Left lung (tissue), 4 donors: ENCODE measurements at regions not wholly inside any gene's neighbourhood (a gene's known extent, or its start where the extent isn't known, plus 50 kb on each side); places are given as distances from the start of the nearest gene placed in this dataset.

Source experiments
- ATAC-seq: fragments of 200-7000 bp; cut with Tn5 transposase; one replicate; pipeline ENCODE4 v1.9.1; 2020; ENCODE audit warnings: moderate library complexity
- DNase-seq, 4 donors: peaks; one replicate each; pipeline ENCODE4 v3.0.0-alpha.2; 2013 to 2020
- H3K27ac ChIP-seq, 2 donors: fragments of 200-600 bp; sonication (generic) in 1 of 2; one replicate each; pipeline versions ENCODE4 v1.5.0 to v1.8.0; 2020 to 2021
- H3K27me3 ChIP-seq, 2 donors: fragments of 200-600 bp; sonication (generic) in 1 of 2; one replicate each; pipeline versions ENCODE4 v1.5.0 to v1.8.0; 2020 to 2021
- H3K36me3 ChIP-seq, 2 donors: fragments of 200-600 bp; sonication (generic) in 1 of 2; one replicate each; pipeline versions ENCODE4 v1.5.0 to v1.8.0; 2020 to 2021
- H3K4me1 ChIP-seq, 2 donors: fragments of 200-600 bp; one replicate each; pipeline ENCODE4 v1.8.0; 2021
- H3K4me3 ChIP-seq, 2 donors: fragments of 200-600 bp; sonication (generic) in 1 of 2; one replicate each; pipeline versions ENCODE4 v1.5.0 to v1.8.0; 2020 to 2021; ENCODE audit warnings: mild to moderate bottlenecking in 1 of 2
- H3K9me3 ChIP-seq, 2 donors: fragments of 200-600 bp; sonication (generic) in 1 of 2; one replicate each; pipeline versions ENCODE4 v1.5.0 to v1.8.0; 2020 to 2021
- intact Hi-C, 2 donors: fragments of 100-400 bp; cut with DNase I; formaldehyde crosslinking; loops; one replicate each; pipeline versions ENCODE4 v1.11.2 to v1.14.2; 2022
- TF ChIP-seq, protein P1 (sequence below), 2 donors: fragments of 200-600 bp; sonication (generic) in 1 of 2; IDR thresholded peaks; one replicate each; pipeline versions ENCODE4 v1.5.0 to v1.8.0; 2021; ENCODE audit warnings: antibody characterized with exemption in 2 of 2
- donor health status: DM: no; HTN: yes; CAD: no.
- donor health status: DM: no; HTN: no; CAD: no.

DNA sequence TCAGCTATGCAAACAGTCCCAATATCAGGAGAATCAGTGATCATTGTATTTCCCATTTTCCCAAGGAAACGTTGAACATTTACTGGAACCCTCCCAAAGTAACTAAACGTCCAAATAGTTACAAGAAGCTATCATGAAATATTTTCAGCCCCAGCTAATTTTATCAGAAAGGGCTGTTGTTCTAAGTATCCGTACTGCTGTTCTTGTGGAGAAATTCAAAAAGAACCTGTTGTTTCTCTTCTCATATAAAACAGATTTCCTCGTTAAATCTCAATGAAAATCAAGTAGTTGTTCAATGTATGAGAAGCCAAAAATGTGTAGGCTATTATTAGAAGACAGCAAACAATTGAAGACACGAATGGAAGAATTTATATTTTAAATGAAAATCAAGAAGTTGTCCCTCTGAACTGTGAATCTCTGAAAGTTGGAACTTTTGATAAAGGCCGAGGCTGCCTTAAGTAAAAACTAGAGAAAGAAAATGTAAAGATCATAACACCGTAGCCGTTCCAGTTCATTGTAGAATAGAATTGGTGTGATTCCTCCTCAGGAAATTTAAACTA is 107.7 kb downstream of the HFE start:
- peak overlapping the region; percentile 96 for H3K27ac ChIP-seq
- intact Hi-C loops, result no loop called here
- no peak for ATAC-seq
- no peak for DNase-seq
- H3K27me3 ChIP-seq, result peaks cover 0 to 92% of the 10 kb centered on the region in 2 donors
- H3K4me3 ChIP-seq, result peak overlapping the region; percentile 53 to 69
- no peaks in the 10 kb centered on the region for H3K9me3 ChIP-seq
- H3K4me1 ChIP-seq, result peaks cover 6 to 42% of the 10 kb centered on the region in 2 donors
- H3K36me3 ChIP-seq, result no peaks in the 10 kb centered on the region
- TF ChIP-seq, protein P1, sequence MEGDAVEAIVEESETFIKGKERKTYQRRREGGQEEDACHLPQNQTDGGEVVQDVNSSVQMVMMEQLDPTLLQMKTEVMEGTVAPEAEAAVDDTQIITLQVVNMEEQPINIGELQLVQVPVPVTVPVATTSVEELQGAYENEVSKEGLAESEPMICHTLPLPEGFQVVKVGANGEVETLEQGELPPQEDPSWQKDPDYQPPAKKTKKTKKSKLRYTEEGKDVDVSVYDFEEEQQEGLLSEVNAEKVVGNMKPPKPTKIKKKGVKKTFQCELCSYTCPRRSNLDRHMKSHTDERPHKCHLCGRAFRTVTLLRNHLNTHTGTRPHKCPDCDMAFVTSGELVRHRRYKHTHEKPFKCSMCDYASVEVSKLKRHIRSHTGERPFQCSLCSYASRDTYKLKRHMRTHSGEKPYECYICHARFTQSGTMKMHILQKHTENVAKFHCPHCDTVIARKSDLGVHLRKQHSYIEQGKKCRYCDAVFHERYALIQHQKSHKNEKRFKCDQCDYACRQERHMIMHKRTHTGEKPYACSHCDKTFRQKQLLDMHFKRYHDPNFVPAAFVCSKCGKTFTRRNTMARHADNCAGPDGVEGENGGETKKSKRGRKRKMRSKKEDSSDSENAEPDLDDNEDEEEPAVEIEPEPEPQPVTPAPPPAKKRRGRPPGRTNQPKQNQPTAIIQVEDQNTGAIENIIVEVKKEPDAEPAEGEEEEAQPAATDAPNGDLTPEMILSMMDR (IDR thresholded peaks at IDR 0.05), result no peak

DNA sequence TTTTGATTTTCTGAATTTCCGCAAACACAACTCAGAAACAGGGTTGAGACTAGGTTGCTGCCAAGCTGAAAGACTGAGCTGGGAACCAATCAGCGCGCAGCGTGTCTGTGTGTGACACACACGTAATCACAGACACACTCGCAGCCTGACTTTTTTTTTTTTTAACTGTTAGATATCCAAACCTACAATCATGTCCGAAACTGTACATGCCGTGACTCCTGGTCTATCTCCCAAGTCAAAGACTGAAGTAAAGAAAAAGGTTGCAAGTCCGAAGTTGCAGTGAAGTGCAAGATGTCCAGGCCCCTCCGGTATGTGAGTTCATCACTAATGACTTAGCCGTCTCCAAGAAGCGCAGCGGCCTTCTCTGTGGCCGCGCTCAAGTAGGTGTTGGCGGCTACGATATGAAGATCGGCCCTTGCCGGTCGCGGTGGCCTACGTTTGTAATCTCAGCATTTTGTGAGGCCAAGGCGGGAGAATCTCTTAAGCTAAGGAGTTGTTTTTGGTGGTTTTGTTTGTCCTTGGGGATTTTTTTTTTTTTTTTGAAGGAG is 108.2 kb downstream of the HFE start:
- Histone ChIP-seq H3K36me3 (no peaks in the 10 kb centered on the region), H3K9me3 (no peaks in the 10 kb centered on the region), H3K27ac (peak overlapping the region; percentile 96), H3K27me3 (peaks cover 0 to 92% of the 10 kb centered on the region in 2 donors), H3K4me3 (peak overlapping the region; percentile 53 to 69), H3K4me1 (peaks cover 6 to 47% of the 10 kb centered on the region in 2 donors)
- DNase-seq, result peak; percentile 91 to 96 (median 96)
- intact Hi-C loops, result no loop called here
- ATAC-seq, result peak; percentile 68
- TF ChIP-seq, protein P1 (IDR thresholded peaks at IDR 0.05), result no peak

DNA sequence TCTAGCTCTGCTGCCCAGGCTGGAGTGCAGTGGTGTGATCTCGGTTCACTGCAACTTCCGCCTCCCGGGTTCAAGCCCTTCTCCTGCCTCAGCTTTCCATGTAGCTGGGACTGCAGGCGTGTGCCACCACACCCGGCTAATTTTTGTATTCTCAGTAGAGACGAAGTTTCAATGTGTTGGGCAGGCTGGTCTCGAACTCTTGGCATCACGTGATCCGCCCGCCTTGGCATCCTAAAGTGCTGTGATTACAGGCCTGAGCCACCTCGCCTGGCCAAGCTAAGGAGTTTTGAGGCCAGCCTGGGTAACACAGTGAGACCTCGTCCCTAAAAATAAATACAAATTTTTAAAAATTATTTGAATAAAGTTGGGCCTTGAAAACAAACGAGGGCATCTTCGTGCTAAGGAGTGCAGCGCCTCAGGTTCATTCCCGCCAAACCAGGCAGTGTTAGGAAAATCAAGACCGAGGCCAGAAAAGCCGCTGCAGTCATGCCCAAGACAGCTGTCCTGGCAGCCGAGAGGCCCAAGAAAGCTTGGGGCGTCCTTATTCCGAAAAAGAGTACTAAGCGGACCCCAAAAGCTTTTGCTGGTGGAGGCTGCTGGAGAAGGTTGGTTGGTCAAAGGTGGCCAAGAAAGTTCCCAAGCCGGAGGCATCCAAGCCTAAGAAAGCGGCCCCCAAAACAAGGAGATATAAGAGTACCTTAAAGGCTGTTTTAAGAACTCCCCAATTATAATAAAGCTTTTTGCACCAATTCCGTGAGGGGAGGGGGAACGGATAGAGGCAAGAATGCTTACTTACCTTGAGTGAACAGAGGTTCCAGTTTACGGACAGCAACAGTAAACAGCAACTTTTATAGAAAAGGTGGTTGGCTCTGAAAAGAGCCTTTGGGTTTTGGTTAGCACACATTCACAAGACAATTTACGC is 109.0 kb downstream of the HFE start:
- H3K27ac ChIP-seq, result peak overlapping the region; percentile 96
- TF ChIP-seq, protein P1 (IDR thresholded peaks at IDR 0.05), result no peak
- peaks cover 0 to 92% of the 10 kb centered on the region in 2 donors for H3K27me3 ChIP-seq
- H3K9me3 ChIP-seq, result no peaks in the 10 kb centered on the region
- peaks cover 6 to 49% of the 10 kb centered on the region in 2 donors for H3K4me1 ChIP-seq
- H3K36me3 ChIP-seq, result no peaks in the 10 kb centered on the region
- DNase-seq, result peak in 1 of 4 donors; percentile 36
- intact Hi-C loops, result no loop called here
- ATAC-seq, result no peak
- peak overlapping the region; percentile 53 to 69 for H3K4me3 ChIP-seq

DNA sequence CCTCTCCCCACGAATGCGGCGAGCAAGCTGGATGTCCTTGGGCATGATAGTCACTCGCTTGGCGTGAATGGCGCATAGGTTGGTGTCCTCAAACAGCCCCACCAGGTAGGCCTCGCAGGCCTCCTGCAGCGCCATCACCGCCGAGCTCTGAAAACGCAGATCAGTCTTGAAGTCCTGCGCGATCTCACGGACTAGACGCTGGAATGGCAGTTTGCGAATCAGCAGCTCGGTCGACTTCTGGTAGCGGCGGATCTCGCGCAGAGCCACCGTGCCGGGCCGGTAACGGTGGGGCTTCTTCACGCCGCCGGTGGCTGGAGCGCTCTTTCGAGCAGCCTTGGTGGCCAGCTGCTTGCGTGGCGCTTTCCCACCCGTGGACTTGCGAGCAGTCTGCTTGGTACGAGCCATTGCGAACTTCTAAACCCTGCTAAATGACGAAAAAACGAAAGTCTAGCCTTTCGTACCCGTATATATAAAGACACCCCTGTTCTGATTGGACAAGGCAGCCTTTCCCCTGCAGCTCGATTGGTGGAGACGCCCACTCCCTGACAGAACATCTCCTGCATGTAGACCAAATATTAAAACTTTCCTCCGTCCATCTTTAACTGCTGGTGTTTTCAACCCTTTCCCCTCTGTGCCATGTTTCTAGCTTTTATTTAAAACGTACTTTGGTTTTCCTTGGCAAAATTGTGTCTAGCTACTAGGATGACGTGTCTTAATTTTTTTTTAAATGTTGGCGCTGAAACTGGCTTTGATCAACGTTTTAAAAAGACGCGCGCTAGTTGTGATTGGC is 109.8 kb downstream of the HFE start:
- Histone ChIP-seq H3K27ac (peak overlapping the region; percentile 96), H3K36me3 (no peaks in the 10 kb centered on the region), H3K4me3 (peak overlapping the region; percentile 53 to 69), H3K9me3 (no peaks in the 10 kb centered on the region), H3K4me1 (peaks cover 6 to 49% of the 10 kb centered on the region in 2 donors), H3K27me3 (peaks cover 0 to 90% of the 10 kb centered on the region in 2 donors)
- TF ChIP-seq, protein P1 (IDR thresholded peaks at IDR 0.05), result no peak
- ATAC-seq (peak; percentile 68), DNase-seq (peak; percentile 86 to 94 (median 90))
- intact Hi-C loops, result no loop called here
